HG03025 (cell line): ENCODE measurements at regions not wholly inside any gene's neighbourhood (a gene's known extent, or its start where the extent isn't known, plus 50 kb on each side); places are given as distances from the start of the nearest gene placed in this dataset.

Experiments used
- ATAC-seq: cut with Tn5 transposase; IDR thresholded peaks from one replicate; pipeline ENCODE4 v1.9.1; 2021; ENCODE audit warnings: mild to moderate bottlenecking, moderate library complexity; ENCODE audit not compliant: unreplicated experiment, low FRiP score

DNA sequence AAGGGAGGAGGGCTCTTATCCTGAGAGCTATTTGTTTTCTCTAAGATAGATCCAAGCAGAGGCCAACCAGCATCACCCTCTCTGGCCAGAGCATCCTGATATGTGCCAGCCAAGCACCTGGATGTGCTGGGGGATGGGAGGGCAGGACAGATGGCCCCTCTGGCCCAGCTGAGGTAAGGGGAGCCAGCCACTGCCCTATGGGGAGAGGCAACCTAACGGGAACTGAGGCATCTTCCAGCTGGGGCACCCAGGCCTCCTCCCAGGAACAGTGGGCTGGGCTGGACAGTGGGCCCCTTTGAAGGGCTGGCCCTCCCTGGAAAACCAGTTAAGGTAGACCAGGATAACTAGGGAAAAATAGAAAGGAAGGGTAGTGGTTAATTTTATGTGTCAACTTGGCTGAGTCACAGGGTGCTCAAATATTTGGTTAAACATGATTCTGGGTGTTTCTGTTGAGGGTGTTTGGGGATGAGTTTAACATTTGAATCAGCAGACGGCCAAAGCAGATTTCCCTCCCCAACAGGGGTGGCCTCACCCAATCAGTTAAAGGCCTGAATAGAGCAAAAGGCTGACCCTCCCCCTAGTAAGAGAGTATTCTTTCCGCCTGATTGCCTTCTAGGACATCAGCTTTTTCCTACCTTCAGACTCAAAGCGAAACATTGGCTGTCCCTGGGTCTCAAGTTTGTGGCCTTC lies 595.1 kb downstream of the BUD13 start:
- ATAC-seq, result no peak

DNA sequence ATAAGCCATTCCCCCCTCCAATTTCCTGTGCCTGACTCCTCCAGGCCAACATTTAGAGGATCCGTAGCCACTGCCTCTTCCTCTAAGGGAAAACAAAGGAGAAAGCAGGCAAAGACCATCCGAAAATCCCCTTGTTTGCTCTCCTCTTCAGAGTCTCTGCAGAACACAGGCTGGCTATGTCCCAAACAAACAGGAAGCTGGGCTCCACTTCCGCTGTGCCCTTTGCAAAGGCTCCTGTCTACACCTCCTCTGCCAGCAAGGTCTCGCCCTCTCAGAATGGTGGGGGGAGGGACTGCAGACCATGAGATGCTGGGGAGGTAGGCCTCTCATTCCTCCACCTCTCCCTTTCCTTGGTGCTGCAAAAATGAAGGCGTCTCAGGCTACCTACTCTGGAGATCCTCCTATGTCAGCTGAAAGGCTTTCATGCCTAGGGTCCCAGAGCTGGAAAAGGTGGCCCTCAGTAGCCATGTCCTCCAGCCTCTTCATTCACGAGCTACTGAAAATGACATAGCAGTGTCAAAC lies 596.2 kb downstream of the BUD13 start:
- no peak for ATAC-seq

DNA sequence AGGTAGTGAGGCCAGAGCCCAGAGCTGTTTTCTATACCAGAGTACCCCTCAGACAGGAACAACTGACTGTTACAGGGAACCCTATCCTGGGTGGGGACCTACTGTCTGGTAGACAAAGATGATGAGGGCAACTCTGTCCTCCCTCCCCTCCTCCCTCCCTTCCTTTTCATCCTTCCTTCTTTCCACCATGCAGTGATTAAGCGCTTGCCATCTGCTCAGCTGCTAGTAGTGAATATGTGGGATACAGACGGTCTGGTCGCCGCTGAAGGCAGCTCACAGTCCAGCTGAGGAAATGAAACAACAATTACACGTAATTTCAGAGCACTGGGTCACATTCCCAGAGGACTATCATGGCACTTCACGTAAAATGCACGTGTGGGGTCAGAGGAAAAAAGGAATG lies 597.1 kb downstream of the BUD13 start:
- no peak for ATAC-seq

DNA sequence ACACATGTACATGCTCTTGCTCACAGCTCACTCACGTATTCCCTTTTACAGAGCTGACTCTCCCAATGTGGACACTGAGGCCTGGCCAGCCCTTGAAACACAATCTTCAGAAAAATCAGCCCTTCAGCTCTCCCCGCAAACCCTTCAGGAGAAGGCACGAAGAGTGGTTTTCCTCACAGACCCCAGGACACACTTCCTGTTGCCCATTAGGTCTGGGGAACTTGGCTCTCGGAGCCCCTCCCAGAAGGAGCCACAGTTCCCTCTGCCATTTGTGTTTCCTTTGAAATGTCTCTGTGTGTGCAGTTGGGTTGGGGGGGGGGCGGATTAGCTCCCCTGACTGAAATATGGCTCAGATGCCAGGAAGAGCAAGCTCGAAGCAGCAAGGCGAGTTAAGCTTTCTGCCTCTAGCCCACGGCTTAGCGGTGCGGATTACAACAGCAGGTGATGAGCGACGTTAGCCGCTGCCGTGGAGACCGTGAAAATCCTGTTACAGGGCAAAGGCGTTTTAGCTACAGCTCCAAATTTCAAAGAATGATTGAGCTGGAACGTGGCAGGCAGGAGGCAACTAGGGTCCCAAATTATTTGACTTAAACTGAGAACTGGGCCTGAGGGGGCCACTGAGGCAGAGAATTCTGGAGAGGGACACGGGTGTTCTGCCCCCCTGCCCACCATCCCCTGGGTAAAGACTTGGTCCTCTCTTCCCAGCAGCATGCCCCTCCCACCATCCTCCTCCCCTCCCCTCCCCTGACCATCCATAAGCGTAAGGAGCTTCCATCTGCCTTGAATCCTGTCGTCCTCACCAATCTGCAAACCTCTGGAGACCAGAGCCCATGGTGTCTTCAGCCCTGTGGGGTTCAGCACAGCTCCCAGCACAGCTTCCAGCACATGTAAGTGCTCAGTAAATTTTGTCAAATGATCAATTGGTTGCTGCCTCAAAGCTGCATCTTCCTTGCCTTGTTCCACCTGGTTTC lies 598.6 kb downstream of the BUD13 start:
- no peak for ATAC-seq

DNA sequence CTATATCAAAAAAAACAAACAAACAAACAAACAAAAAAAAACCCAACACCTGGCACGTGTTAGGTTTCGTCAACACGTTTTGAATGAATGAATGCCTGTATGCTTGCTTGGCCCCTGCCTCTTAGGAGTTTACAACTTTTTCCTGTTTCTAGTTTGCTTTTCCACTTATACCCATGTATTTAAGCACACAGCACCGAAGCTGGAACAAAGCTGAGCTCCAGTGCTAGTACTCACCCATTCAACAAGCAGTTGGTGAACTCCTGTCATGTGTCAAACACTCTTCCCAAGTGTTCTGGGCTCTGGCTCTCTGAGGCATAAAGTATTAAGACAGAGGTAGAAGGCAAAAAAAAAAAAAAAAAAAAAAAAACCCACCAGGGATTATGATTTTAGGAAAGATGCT lies 599.3 kb downstream of the BUD13 start:
- ATAC-seq, result no peak

DNA sequence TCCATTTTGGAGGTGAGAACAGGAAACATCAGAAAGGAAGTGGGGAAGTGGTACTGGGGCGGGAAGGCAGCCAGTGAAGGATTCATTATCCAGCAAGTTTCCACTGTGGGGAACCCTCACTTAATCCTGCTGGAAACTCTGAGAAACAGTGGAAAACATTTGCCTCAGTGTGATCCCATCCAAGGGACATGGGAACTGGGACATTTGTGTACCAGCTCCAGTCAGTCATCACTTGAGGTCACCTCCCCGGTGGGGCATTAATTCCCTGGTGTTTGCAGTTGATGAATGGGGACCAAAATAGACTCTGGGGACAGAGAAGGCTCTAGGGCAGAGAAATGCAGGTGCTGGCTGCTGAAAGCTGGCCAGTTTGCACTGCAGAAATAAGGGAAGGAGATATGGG lies 599.9 kb downstream of the BUD13 start:
- no peak for ATAC-seq

DNA sequence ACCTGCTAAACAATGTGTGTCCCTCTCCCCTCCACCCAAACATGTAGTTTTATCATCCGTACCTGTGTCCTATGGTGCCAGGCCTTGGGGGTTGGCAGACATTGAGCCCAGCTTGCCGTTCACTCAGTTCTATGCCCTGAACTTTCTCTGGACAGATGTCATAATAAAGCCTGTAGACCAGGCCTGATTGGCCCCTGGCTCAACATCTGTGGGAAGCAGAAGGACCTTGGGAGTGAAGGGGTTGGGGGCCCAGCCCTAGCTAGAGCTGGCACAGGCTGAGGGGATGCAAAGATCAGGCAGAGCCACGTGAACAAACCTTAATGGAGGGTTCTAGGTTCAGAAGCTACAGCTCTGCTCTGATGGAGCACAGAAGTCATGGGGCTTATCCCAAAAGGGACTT lies 600.6 kb downstream of the BUD13 start:
- ATAC-seq, result no peak

DNA sequence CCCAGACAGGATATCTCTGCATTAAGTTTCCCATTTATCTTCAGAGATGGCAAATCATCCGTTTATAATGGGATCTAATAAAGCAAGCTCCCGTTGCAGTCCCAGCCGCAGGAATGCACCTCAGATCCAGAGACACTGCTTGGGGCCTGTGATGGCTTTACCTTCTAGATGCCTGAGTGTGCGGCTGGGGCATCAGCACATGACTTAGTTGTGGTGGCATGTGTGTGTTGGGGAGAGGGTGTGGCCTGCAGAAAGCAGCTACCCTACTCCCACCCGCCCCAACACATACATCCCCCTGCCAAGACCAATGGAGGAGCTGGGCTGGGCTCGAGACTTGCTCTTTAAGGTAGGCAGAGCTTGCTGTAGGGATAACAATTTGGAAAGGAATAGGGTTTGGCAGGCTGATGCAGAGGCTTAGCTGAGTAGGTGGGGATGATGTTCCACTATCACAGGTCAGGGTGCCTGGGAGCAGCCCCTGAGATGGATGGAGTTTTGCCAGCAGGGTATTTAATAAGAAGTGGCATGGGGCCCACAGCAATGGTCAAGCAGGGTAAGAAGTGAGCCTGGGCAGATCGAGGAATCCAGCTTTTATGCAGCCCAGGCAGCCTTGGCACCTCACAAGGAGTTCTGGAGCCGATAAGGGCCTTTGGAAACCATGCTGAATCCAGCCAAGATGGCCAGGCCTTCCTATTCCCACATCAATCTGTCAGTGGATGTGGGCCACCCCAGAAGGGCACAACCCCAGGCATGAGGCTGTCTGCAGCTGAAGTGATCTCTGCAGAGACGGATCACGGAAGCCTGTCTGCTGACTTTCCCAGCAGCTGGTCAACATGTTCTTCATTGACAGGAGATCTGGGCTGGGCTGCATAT lies 601.3 kb downstream of the BUD13 start:
- ATAC-seq, result no peak

DNA sequence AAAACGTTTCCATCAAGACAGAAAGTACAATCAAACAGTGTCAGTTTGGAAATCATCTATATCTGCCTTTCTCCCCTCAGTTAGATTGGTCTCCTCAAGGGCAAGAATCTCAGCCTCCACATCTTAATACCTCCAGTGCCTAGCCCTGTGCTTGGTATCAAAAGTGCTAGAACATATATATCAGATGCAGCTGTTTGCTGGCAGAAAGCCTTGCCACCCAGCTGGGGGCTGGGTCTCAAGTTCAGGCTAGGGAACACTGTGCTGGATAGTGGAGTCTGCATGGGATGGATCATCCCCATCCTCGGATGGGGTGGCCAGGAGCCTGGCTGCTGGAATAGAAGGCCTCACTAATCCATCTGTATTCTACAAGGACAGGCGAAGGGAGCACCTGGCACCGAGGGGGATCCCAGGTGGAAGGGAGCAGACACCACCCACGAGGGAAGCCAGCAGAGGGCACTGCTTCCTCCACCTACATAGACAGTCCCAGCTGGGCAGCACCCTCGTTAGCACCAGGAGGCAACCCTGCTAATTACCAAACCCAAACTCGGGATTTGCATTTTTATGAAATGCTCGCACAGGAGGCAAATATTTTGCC lies 602.2 kb downstream of the BUD13 start:
- ATAC-seq, result no peak

DNA sequence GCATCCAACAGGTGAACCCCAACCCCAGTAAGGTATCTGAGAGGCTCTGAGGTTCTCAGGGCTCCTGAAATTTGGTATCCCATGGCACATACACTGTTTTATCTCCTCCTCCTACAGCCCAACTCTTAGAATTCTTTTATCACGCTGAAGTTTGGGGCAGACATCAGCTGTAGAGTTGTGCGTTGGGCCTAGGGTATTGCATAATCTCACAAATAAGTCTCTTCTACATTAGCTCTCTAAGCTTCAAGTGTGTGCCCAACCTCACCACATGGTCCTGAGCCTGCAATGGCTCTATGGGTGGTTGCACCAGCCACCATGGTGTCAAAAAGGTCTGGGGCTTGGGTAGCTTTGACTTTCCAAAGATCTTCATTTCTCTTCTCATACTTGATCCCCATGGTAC lies 603.0 kb downstream of the BUD13 start:
- no peak for ATAC-seq

DNA sequence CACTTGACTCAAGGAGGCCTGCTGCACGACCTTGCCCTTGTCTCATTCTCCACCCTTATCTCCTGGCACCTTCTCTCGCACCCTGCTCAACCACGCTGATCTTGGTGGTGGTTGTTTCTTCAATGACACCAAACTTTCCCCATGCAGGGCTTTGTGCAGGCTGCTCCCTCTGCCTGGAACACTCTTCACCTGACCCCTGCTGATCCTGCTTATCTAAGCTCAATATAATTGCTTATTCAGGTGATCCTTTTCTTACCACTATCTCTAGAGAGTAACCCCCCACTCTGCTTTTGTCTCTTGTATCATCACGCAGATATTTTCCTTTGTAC lies 604.4 kb downstream of the BUD13 start:
- no peak for ATAC-seq

DNA sequence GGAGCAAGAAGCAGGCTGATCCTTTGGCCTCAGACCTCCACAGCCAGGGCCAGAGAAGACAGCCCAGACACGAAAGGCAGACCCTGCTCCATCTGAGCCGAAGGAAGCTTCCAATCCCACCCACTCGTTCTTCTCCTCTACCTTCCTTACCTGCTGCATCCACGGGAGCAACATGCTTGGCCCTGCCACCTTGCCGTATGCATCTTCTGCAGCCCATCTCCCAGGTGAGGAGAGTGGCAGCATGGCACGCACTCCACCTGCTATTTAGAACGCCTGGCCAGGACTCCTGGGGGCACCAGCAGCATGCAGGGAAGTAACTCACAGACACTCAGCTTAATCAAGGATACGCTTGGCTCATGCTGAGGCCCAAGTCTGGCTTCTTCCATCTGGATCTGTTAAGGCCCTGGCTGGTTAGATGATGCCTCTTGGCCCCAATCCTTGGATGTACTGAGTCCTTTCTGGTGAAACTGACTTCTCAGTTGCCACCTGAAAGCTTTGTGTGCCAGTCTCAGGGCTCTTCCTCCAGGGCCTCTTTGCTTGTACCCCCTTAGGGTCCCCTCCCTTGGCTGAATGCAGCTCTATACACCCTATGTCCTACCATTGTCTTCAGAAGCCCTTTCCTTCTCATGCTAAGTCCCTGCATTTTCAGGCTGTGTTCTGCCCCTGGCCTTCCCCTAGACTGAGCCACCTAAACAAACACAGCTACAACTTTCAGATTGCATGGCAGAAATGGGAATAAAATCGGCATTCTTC lies 604.9 kb downstream of the BUD13 start:
- no peak for ATAC-seq

DNA sequence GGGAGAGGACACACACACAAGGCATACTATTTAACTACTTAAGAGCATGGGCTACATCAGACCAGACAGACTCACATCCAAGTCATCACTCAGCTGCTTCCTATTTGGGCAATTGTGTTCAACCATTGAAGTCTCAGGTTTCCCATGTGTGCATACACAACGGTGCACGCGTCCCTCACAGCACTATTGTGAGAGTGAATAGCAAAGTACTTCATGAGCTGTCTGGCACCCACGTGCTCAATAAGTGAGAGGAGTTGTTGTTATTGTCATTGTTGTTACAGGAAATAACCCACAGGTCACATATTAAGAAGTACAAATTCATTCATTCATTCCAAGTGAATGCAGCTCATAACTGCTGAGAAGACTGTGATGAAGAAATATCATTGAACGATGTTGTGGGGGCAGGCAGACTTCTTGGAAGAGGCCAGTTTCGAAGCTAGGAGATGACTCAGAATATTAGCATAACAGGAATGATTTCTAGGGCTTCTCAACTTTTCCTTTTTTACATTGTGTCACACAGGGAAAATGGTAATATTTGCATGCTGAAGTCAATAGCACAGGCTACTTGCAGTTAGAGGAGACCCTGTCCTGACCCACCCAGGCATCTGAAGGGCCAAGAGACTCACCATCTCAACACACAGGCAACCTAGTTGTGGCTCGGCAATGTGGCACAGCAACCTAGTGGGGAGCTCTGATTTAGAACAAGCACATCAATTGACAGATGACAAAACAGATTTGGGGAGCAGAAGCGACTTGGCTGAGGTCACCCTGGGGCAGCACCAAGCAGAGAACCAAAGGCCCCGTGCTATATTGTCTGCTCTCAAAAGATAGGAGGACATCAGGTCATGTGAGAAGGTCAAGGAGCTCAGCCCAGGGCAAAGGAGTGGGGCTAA lies 606.0 kb downstream of the BUD13 start:
- no peak for ATAC-seq

DNA sequence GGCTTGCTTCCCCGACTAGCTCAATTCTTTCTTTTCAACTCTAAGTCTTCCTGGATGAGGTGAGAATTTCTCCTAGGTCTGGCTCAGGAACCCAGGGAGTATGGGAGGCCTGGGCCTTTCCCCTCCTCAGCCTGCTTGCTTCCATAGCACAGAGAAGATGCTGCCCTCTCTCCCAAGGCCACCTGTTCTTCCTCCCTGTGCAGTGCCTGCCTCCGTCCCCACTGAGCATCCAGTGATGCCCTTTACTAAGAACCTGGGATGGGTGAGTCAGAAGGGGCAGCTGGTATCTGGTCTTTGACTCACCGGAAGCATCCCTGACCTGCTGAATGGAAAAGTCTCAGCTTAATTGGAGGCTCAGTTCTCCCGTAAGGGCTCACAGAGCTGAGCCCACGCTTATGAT lies 607.9 kb downstream of the BUD13 start:
- no peak for ATAC-seq

DNA sequence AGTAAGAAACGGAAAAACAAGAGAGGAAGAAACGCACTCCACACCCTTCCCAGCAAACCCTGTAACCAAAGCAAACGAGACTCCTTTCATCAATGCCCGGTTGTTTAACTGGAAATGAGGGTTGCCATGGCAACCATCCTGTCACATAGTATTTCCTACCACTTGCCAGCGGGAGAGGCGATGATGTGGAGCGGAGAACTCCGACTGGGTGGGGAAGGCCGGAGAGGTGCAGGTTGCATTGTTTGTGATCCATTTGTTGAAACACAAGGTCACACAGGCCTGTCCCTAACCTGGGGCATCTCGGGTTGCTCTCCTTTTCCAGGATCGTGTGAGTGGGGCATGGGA lies 609.9 kb downstream of the BUD13 start:
- ATAC-seq, result no peak

DNA sequence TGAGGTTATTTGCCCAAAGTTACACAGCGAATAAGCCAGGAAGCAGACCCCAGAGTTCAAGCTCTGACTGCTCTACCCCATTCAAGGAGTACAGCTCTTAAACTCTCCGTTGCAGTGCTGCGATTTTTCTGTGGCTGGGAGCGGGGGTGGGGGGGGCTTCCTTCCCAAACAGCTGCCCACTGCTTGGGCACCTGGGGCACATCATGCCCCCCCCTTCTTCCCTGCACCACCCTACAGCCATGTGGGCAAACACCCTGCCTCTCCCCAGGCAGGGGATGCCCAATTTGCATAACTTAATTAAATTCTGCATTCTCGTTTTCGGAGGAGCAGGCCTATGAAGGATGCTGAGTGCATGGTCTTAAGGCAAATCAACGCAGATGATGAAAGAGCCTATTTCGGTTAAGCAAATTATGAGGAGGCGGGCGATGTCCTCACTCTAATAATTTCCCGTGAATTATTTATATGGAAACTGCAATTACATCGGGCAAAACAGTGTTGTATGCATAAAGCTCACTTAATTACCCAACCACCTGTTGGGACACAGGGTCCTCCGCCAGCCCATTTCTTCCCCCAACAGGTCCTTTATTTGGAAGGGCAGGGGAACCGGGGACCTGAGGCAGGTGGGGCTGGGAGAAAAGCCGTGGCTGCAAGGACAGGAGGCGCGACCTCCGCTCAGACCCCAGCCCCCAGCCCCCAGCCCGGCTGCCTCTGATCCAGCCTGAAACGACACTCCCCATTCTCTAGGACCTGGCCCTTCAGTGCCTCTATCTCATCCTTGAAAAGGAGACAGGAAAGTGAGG lies 610.5 kb downstream of the BUD13 start:
- ATAC-seq, result no peak

DNA sequence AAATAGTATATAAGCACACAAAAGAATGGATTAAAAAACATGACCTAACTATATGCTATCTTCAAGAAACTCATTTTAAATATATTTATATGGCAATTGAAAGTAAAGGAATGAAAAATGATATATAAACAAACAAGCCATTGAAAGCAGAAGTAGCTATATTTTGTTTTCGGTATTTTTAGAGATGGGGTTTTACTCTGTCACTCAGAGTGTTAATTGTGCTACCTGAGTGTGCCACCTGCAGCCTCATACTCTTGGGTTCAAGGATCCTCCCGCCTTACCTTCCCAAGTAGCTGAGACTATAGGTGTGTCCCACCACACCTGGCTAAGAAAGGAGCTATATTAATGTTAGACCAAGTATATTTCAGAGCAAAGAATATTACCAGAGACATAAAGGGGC lies 624.1 kb downstream of the BUD13 start:
- ATAC-seq, result no peak

DNA sequence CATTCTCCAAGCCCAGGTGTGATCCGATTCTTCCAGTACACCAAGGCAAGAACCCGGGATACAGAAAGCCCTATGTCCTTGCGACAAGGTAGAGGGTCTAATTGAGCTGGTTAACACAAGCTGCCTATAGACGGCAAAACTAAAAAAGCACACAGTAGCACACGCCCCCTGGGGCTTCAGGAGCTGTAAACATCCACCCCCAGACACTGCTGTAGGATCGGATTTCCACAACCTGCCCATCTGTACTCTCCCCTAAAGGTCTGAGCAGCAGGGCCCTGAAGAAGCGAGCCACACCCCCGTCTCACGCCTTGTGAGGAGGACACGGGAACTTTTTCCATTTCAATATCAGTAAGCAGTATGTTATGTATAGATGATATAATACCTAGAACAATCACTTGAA lies 624.7 kb downstream of the BUD13 start:
- no peak for ATAC-seq
